IPS-15b (cell line): ENCODE measurements at regions not wholly inside any gene's neighbourhood (a gene's known extent, or its start where the extent isn't known, plus 50 kb on each side); places are given as distances from the start of the nearest gene placed in this dataset.

Experiments
- H3K27me3 ChIP-seq: one replicate; pipeline ENCODE4 v1.6.1; 2013; ENCODE audit warnings: low read length; ENCODE audit not compliant: control insufficient read depth, insufficient read depth
- H3K36me3 ChIP-seq: one replicate; pipeline ENCODE4 v1.6.1; 2013; ENCODE audit warnings: low read length; ENCODE audit not compliant: control insufficient read depth, insufficient read depth
- H3K4me1 ChIP-seq: one replicate; pipeline ENCODE4 v1.6.1; 2013; ENCODE audit warnings: mild to moderate bottlenecking, low read length; ENCODE audit not compliant: control insufficient read depth, insufficient read depth
- H3K4me3 ChIP-seq: one replicate; pipeline ENCODE4 v1.5.1; 2013; ENCODE audit warnings: low read depth, low read length
- H3K9ac ChIP-seq: one replicate; pipeline ENCODE4 v1.6.1; 2013; ENCODE audit warnings: low read depth, mild to moderate bottlenecking, low read length
- H3K9me3 ChIP-seq: one replicate; pipeline ENCODE4 v1.6.1; 2013; ENCODE audit warnings: mild to moderate bottlenecking, low read length; ENCODE audit not compliant: control insufficient read depth, insufficient read depth

DNA sequence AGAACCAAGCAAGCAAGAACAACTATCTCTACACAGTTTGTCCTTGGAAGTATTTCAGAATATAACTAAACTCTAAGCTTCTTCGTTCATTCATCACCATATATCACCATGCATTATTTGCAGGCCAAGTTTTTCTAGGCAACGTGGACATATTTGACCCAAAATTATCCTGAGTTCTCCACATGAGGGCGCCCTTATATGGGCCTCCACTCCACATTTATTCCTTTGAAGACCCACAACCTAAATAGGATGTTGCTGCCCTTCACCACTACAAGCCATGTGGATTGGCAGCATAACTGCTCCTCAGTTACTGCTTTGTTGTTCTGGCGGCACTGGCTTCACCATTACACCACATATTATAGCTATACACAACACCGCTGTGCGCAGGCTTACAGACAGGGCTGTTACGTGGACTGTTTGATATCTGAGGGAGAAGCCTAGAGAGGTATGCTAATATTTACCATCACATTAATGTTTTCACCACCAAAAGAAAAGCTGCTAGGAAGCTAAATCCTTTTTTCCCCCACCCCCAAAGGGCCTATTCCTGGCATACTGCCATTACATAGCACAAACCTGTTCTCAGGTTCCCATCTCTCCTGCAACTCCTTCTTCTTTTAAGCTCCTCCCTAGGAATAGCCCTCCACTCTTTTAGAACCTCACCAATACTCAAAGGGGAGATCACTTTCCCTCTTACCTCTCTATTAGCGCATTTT is 411.7 kb downstream of the C6orf118 start:
- Histone ChIP-seq H3K9ac (no peak overlapping the region), H3K4me1 (no peaks in the 10 kb centered on the region), H3K27me3 (no peaks in the 10 kb centered on the region), H3K4me3 (no peak overlapping the region), H3K36me3 (no peaks in the 10 kb centered on the region), H3K9me3 (no peaks in the 10 kb centered on the region)

DNA sequence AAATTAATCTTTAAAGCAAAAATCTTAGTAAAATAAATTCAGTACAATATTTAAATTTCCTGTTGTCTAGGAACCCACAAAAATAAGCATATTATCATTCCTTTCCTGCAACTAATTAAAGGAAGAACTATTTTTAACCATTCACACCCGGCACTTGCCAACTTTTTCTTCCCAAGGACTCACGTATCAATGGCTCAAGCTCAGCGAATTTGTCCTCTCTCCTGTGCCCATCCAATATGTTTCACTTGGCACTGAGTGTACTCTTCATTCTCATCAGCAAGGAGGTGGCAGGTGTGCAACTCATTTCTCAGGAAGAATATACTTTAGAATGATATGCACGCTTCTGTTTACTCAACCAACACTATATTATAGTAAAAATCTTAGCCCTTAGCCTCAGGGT is 419.4 kb downstream of the C6orf118 start:
- H3K4me3 ChIP-seq = no peak overlapping the region

DNA sequence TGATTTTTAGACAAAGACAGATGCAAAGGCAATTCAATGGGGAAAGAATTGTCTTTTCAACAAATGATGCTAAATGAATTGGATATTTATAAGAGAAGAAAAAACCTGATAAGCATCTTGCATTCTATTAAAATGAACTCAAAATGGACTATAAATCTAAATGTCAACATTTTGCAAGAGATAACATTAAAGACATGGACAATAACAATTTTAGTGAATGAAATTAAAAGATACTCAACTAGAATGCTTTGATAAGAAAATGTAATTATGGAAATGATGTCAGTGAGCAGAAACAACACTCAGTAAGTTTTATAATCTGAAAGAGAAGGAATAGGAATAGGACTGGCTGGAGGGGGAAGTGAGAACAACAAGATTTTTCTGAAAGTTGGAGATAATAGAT is 421.7 kb downstream of the C6orf118 start:
- Histone ChIP-seq H3K36me3 (no peaks in the 10 kb centered on the region), H3K4me1 (peaks cover 1% of the 10 kb centered on the region), H3K9me3 (no peaks in the 10 kb centered on the region)

More for the DNA sequence above, 419.4 kb downstream of the C6orf118 start:
- no peaks in the 10 kb centered on the region for H3K9me3 ChIP-seq
- no peaks in the 10 kb centered on the region for H3K27me3 ChIP-seq
- H3K9ac ChIP-seq = no peak overlapping the region
- no peaks in the 10 kb centered on the region for H3K36me3 ChIP-seq
- H3K4me1 ChIP-seq = no peaks in the 10 kb centered on the region

DNA sequence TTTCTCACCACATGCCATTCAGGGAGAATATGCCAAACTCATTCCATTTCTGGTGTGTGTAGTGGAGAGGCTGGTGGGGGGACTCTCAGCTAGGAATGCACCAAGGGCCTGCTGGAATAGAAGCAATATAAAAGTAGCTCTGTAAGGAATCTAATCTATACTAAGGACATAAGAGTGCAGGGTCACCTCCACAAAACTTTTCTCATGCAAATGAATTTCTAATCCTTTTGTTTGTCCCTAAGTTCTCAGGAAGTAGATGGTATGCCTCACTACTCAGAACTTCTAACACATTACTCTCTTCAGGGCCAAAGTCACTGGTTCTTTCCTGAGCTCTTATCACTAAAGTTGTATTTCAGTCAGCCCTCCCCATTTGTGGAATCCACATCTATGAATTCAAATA is 427.2 kb downstream of the C6orf118 start:
- Histone ChIP-seq H3K9ac (no peak overlapping the region), H3K9me3 (no peaks in the 10 kb centered on the region), H3K36me3 (no peaks in the 10 kb centered on the region), H3K27me3 (no peaks in the 10 kb centered on the region), H3K4me3 (no peak overlapping the region), H3K4me1 (peaks cover 3% of the 10 kb centered on the region)

More for the DNA sequence above, 421.7 kb downstream of the C6orf118 start:
- H3K9ac ChIP-seq = no peak overlapping the region
- H3K27me3 ChIP-seq = no peaks in the 10 kb centered on the region
- no peak overlapping the region for H3K4me3 ChIP-seq

DNA sequence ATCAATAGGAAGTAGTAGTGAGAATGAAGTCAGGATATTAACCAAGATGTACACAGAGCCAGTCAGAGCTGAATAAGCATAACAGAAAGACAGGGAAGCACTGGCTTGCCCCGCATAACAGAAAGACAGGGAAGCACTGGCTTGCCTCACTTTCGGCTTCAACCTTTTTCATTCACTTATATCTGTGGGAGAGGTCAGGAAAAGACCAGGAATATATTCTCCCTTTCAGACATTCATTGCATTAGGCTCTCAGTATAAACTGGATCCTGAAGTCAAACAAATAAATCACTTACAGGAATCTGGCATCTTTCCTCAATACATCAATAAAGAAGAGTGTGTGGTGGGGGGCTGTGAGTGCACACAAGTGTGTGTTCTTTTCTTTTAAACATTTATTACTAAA is 437.6 kb downstream of the C6orf118 start:
- Histone ChIP-seq H3K27me3 (no peaks in the 10 kb centered on the region), H3K36me3 (no peaks in the 10 kb centered on the region), H3K4me3 (no peak overlapping the region), H3K4me1 (no peaks in the 10 kb centered on the region), H3K9ac (no peak overlapping the region), H3K9me3 (no peaks in the 10 kb centered on the region)

DNA sequence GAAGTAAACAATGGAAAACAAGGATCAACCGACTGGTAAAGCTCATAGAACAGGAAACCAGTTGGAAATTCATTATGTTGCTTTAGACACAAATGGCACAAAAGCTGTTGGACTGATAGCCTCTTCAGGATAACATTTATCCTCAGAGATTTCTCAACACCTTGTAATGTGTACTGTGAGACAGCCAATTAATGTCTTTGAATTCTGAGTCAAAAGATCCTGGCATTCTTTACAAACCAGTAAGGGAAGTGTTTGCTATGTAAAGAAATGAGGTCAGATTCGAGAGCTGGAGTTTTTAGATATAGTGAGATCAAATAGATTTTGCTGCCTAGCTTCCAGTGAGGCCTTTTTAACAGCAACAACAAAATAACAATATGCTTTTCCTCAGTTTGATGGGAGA is 439.2 kb downstream of the C6orf118 start:
- H3K36me3 ChIP-seq = no peaks in the 10 kb centered on the region
- H3K27me3 ChIP-seq = no peaks in the 10 kb centered on the region
- H3K4me1 ChIP-seq = no peaks in the 10 kb centered on the region
- no peaks in the 10 kb centered on the region for H3K9me3 ChIP-seq
- no peak overlapping the region for H3K4me3 ChIP-seq
- H3K9ac ChIP-seq = no peak overlapping the region

DNA sequence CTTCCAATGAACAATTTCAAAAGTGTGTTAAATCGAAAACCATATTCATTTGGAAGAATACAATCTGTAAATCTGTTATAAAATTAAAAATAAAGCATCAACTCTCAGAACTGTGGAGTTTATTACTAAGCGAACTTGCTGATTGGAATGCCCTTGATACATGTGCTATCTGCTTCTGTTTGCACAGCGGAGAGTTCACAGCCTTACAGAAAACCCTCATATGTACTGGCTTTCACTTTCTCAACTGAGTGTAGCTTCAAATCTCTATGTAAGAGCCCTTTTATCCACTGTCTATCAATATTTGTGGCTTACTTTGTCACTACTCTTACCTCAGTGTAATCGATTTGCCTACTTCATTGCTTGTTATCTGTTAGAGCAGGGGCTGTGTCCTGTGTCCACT is 447.4 kb downstream of the C6orf118 start:
- Histone ChIP-seq H3K9me3 (no peaks in the 10 kb centered on the region), H3K9ac (no peak overlapping the region), H3K4me1 (no peaks in the 10 kb centered on the region), H3K36me3 (no peaks in the 10 kb centered on the region), H3K27me3 (no peaks in the 10 kb centered on the region), H3K4me3 (no peak overlapping the region)

DNA sequence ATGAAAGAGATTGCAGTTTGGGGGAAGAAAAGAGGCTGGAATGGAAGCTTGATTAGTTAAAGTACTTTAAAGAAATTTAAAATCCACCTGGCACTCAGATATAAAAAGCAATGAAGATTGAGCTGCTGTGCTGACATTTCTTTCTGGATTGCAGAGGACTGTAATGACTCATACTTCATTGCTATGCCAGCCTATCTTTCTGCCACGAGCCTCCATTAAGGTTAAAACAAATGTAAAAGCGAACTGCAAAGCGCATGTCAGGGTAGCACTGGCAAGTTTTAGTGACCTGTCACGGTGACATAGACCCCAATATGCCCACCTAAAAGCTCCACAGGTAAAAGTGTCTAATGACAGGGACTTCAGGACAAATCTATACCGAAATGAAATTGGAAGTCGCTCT is 449.6 kb downstream of the C6orf118 start:
- no peak overlapping the region for H3K9ac ChIP-seq
- no peaks in the 10 kb centered on the region for H3K9me3 ChIP-seq
- no peaks in the 10 kb centered on the region for H3K27me3 ChIP-seq
- no peaks in the 10 kb centered on the region for H3K4me1 ChIP-seq
- H3K36me3 ChIP-seq = no peaks in the 10 kb centered on the region
- no peak overlapping the region for H3K4me3 ChIP-seq

DNA sequence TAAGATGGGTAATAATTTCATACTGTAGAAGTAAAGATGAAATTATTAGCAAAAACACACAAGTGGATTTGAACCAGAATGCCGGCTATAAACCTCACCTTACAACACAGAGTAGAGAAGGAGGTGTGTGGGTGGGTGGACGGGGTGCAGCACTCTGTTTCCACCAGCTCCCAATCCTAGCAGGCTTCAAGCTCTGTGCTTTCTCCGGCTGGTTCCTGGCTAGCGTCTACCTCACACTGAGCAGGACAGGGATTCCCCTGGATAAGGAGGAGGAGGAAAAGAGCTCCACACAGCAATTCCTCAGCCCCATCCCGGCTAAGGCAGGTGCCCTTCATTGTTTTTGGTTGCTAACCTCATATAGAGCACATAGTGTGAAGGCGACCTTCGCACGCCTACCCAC is 453.3 kb downstream of the C6orf118 start:
- Histone ChIP-seq H3K9ac (no peak overlapping the region), H3K4me1 (no peaks in the 10 kb centered on the region), H3K27me3 (no peaks in the 10 kb centered on the region), H3K4me3 (no peak overlapping the region), H3K36me3 (no peaks in the 10 kb centered on the region), H3K9me3 (no peaks in the 10 kb centered on the region)

DNA sequence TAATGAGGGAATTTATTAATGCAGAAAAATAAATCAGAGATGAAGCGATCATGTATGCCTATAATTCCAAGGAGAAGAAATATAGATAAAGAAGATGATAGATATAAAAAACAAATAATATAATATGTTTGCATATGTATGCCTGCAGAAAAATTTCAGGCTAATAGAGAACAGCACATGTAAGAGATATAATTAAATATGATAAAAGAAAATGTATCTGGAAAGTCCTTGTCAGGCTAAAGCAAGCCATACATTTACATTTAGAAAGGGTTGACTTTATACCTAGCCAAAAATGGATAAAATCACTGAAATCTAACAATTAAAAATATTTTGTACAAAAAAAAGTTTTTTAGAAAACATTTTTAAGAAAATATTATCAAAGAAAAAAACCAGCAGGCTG is 454.1 kb downstream of the C6orf118 start:
- no peaks in the 10 kb centered on the region for H3K27me3 ChIP-seq
- no peak overlapping the region for H3K4me3 ChIP-seq
- no peaks in the 10 kb centered on the region for H3K4me1 ChIP-seq
- no peak overlapping the region for H3K9ac ChIP-seq
- no peaks in the 10 kb centered on the region for H3K36me3 ChIP-seq
- H3K9me3 ChIP-seq = no peaks in the 10 kb centered on the region

DNA sequence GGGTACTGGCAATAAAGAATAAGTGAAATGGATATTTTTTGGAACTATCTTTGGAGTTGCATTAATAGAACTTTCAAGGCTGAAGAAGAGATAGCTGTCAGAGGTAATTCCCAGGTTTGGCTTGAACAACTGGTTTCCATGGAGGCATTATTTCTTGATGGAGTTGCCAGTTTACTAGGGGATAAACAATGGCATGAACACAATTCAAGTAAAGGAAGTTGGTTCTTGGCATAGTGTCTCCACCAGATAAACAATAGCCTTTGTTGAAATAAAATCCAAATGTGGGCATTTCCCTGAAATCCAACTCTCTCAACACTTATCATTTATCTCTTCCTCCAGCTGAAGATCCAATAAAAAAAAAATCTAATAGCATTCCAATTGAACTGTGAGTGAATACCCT is 454.9 kb downstream of the C6orf118 start:
- Histone ChIP-seq H3K4me3 (no peak overlapping the region), H3K9me3 (no peaks in the 10 kb centered on the region), H3K36me3 (no peaks in the 10 kb centered on the region), H3K4me1 (no peaks in the 10 kb centered on the region), H3K9ac (no peak overlapping the region), H3K27me3 (no peaks in the 10 kb centered on the region)

DNA sequence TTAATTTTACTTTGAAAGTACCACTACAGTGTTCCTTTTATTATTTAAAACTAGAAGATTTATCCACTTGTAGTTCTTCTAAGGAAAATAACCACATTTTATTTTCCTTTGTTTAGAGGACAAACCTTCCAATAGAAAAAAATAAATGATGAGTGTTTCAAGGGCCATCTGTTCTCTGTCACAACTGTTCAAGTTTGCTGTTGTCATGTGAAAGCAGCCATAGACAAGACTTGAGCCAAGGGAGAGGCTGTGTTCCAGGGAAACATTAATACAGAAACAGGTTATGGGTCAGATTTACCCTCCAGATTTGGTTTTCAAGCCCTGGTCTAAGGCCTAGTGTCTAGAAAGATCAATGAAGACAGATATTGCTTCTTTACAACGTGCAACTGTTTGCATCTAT is 463.6 kb downstream of the C6orf118 start:
- Histone ChIP-seq H3K9me3 (no peaks in the 10 kb centered on the region), H3K27me3 (no peaks in the 10 kb centered on the region), H3K4me3 (no peak overlapping the region), H3K36me3 (no peaks in the 10 kb centered on the region), H3K4me1 (no peaks in the 10 kb centered on the region), H3K9ac (no peak overlapping the region)
